ENCODE measurements at regions not wholly inside any gene's neighbourhood (a gene's known extent, or its start where the extent isn't known, plus 50 kb on each side); places are given as distances from the start of the nearest gene placed in this dataset.

DNA sequence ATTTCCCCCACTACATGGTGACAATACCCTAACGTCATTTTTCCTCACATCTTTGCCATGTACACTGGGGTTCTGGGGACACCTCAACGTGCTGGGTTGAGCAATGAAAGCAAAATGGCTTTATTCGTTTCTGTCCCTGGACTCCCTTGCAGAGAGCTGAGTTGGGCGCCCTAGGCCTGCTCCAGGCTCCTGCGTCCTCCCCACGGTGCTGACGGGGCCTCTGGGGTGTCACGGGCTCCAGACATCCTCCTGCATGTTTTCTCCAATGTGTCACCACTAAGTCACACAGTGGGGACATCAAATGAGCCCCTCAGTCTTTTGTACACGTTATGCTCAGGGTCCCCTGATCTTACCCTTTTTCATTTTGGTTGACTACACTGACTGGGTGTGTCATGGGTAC lies 99.8 kb downstream of the TTLL2 start (continued):
- TF ChIP-seq ZNF253 (CRISPR knock-in tag; IDR thresholded peaks at IDR 0.05; ENCODE audit: borderline replicate concordance) = no peak
- no peak for TF ChIP-seq HOXA7 (CRISPR knock-in tag; IDR thresholded peaks at IDR 0.05)
- no peak for TF ChIP-seq IKZF4 (CRISPR knock-in tag; IDR thresholded peaks at IDR 0.05; ENCODE audit: borderline replicate concordance, low read depth, not compliant biosample characterization)
- TF ChIP-seq IKZF1 (IDR thresholded peaks at IDR 0.05) = no peak
- no peak for TF ChIP-seq YY1 (IDR thresholded peaks at IDR 0.05; ENCODE audit: insufficient read depth, insufficient replicate concordance, low read depth, low read length)
- TF ChIP-seq, protein P1, sequence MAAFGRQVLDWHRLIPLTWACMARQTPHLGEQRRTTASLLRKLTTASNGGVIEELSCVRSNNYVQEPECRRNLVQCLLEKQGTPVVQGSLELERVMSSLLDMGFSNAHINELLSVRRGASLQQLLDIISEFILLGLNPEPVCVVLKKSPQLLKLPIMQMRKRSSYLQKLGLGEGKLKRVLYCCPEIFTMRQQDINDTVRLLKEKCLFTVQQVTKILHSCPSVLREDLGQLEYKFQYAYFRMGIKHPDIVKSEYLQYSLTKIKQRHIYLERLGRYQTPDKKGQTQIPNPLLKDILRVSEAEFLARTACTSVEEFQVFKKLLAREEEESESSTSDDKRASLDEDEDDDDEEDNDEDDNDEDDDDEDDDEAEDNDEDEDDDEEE (CRISPR knock-in tag; IDR thresholded peaks at IDR 0.05) = no peak
- TF ChIP-seq, protein P2, sequence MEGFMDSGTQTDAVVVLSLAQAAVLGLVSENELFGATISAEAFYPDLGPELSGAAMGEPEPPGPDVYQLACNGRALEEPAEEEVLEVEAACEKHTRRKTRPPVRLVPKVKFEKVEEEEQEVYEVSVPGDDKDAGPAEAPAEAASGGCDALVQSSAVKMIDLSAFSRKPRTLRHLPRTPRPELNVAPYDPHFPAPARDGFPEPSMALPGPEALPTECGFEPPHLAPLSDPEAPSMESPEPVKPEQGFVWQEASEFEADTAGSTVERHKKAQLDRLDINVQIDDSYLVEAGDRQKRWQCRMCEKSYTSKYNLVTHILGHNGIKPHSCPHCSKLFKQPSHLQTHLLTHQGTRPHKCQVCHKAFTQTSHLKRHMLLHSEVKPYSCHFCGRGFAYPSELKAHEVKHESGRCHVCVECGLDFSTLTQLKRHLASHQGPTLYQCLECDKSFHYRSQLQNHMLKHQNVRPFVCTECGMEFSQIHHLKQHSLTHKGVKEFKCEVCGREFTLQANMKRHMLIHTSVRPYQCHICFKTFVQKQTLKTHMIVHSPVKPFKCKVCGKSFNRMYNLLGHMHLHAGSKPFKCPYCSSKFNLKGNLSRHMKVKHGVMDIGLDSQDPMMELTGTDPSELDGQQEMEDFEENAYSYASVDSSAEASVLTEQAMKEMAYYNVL (CRISPR knock-in tag; IDR thresholded peaks at IDR 0.05; ENCODE audit: borderline replicate concordance) = no peak
- TF ChIP-seq ZC3H4 (CRISPR knock-in tag; IDR thresholded peaks at IDR 0.05; ENCODE audit: borderline replicate concordance) = no peak
- no peak for TF ChIP-seq CREB1 (IDR thresholded peaks at IDR 0.05)
- no peak for TF ChIP-seq CREB1 (CRISPR knock-in tag; IDR thresholded peaks at IDR 0.05)
- TF ChIP-seq, protein P3, sequence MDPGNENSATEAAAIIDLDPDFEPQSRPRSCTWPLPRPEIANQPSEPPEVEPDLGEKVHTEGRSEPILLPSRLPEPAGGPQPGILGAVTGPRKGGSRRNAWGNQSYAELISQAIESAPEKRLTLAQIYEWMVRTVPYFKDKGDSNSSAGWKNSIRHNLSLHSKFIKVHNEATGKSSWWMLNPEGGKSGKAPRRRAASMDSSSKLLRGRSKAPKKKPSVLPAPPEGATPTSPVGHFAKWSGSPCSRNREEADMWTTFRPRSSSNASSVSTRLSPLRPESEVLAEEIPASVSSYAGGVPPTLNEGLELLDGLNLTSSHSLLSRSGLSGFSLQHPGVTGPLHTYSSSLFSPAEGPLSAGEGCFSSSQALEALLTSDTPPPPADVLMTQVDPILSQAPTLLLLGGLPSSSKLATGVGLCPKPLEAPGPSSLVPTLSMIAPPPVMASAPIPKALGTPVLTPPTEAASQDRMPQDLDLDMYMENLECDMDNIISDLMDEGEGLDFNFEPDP (CRISPR knock-in tag; conservative IDR thresholded peaks at IDR 0.05) = no peak
- TF ChIP-seq, protein P4, sequence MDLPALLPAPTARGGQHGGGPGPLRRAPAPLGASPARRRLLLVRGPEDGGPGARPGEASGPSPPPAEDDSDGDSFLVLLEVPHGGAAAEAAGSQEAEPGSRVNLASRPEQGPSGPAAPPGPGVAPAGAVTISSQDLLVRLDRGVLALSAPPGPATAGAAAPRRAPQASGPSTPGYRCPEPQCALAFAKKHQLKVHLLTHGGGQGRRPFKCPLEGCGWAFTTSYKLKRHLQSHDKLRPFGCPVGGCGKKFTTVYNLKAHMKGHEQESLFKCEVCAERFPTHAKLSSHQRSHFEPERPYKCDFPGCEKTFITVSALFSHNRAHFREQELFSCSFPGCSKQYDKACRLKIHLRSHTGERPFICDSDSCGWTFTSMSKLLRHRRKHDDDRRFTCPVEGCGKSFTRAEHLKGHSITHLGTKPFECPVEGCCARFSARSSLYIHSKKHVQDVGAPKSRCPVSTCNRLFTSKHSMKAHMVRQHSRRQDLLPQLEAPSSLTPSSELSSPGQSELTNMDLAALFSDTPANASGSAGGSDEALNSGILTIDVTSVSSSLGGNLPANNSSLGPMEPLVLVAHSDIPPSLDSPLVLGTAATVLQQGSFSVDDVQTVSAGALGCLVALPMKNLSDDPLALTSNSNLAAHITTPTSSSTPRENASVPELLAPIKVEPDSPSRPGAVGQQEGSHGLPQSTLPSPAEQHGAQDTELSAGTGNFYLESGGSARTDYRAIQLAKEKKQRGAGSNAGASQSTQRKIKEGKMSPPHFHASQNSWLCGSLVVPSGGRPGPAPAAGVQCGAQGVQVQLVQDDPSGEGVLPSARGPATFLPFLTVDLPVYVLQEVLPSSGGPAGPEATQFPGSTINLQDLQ (CRISPR knock-in tag; IDR thresholded peaks at IDR 0.05) = no peak
- no peak for TF ChIP-seq ZNF431 (CRISPR knock-in tag; IDR thresholded peaks at IDR 0.05; ENCODE audit: borderline replicate concordance, low read depth)
- no peak for TF ChIP-seq POLR2AphosphoS5 (IDR thresholded peaks at IDR 0.05; ENCODE audit: low read depth, low read length)
- TF ChIP-seq ZNF749 (CRISPR knock-in tag; IDR thresholded peaks at IDR 0.05; ENCODE audit: borderline replicate concordance) = no peak
- TF ChIP-seq ZNF567 (CRISPR knock-in tag; IDR thresholded peaks at IDR 0.05; ENCODE audit: borderline replicate concordance) = no peak
- no peak for TF ChIP-seq EHMT2 (IDR thresholded peaks at IDR 0.05; ENCODE audit: borderline replicate concordance, low read depth, low read length)
- TF ChIP-seq SAP130 (CRISPR knock-in tag; IDR thresholded peaks at IDR 0.05; ENCODE audit: low read depth) = no peak
- no peak for TF ChIP-seq GATAD1 (CRISPR knock-in tag; IDR thresholded peaks at IDR 0.05)
- 0 out of 2 replicates have a peak, but pooled peaks have one; percentile 50 for TF ChIP-seq TBP (CRISPR knock-in tag; IDR thresholded peaks at IDR 0.05)
